Astrocyte of the cerebellum (primary cell): ENCODE measurements at regions not wholly inside any gene's neighbourhood (a gene's known extent, or its start where the extent isn't known, plus 50 kb on each side); places are given as distances from the start of the nearest gene placed in this dataset.

Experiments
- DNase-seq: peaks from one replicate; pipeline ENCODE4 v3.0.0-alpha.2; 2011; ENCODE audit warnings: low read depth
- H3K4me3 ChIP-seq: 2 replicates; pipeline ENCODE4 v1.5.1; 2011; ENCODE audit warnings: mild to moderate bottlenecking, low read depth, low read length, moderate library complexity
- CTCF ChIP-seq: IDR thresholded peaks from 2 replicates; pipeline ENCODE4 v1.5.1; 2012; ENCODE audit warnings: low read length, low read depth, moderate library complexity, mild to moderate bottlenecking; ENCODE audit errors: missing control alignments
- in situ Hi-C: cut with HindIII; loops from 2 replicates; pipeline ENCODE4 v1.10.0; 2017; ENCODE audit warnings: low sequenced_read_pairs

DNA sequence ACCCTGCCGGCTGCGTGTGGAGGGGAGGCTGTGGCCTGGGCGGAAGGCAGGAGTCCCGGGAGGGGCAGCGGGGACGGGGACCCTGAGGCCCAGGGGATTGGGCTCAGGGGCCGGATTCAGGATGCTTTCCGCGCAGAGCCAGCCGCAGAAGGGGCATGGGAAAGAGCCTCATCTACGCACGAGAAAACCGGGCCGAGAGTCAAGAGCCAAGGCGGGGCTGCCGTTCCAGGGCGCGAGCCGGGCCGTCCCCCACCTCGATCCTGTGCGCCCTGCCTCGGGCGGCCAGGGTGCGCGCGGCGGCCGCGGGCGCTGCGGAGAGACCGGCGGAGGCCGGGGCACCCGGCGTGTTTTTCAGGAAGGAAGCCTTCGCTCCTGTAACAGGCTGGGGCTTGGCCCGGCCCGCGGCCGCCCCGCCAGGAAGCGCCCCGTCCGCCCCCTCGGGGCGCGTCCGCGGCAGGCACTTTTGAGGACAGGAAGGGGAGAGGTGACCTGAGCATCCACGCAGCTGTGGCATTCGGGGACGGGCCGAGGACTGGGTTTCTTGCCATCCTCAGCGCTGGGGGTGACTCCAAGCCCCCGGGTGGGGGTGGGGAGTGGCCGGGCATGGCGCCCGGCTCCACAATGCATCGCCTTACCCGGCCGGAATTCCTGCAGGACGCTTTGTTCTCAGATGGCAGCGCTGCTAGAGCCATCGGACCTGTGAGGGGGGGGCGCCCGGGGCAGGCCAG, 62.3 kb upstream of the GATA2 start:
- no peak overlapping the region for H3K4me3 ChIP-seq
- in situ Hi-C loops, result no loop called here
- DNase-seq, result no peak
- no peak for TF ChIP-seq CTCF

DNA sequence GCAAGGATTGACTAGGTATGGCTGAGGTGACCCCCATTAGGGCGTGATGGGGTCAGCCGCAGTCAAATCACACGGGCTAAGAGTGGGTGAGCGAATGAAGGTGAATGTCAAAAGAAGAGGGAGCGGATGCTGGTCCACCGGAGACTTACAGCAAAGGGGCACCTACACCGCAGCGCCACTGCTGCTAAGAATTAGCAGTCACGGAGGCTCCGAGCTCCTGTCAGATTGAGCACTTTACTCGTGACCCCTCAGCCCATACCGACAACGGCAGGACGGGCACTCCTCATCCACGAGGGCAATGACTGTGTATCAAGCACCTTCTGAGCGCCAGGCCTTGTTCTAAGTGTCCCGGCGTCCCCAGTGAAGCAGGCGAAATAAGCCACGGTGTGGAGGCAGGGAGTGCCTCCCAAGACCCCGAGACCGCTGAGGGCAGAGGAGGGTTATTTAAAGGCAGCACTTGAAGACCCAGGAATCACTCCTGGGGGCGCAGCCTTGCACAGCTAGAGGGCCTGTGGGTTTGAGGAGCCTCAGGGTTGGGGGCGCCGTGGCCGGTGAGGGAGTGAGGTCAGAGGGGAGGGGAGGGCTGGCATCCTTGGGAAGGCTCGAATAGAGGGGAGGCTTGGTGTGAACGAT, 61.6 kb upstream of the GATA2 start:
- in situ Hi-C loops, result no loop called here
- TF ChIP-seq CTCF, result no peak
- no peak overlapping the region for H3K4me3 ChIP-seq
- no peak for DNase-seq

DNA sequence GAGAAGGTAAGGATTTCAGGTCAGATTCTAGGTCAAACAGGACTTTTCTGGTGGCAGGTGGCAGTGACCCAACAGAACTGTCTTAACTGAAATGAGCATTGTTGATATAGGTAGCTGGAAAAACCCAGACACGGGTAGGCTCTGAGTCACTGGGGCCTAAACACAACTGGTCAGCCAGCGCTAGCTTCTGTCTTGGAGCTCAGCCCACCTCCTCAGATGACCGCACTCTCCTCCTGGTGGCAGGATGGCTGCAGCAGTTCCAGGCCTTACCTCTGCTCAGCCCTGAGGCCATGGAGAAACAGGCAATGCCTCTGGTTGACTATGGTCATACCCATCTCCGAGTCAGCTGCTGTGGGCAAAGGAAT, 61.1 kb upstream of the GATA2 start:
- peak; percentile 37 for DNase-seq
- peak; percentile 35 for TF ChIP-seq CTCF
- in situ Hi-C loops, result no loop called here
- H3K4me3 ChIP-seq, result no peak overlapping the region

DNA sequence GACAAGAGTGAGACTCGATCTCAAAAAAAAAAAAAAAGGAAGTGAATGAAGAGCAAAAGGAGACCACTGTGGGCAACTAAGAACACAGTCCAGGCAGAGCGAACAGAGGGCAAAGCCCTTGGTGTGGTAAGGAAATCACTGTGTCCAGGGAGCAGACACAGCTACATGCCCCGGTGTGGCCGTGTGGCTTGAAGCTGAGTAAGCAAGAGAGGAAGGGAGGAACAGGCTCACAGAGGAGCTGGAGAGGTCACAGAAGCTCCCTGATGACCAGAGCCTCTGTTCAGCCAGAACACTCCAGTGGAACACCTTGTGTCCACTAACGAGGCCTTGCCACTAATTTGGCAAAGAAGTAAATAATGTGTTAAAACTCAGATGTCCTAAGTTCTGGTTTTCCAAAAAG, 60.6 kb upstream of the GATA2 start:
- no peak for TF ChIP-seq CTCF
- no peak for DNase-seq
- in situ Hi-C loops, result no loop called here
- H3K4me3 ChIP-seq, result no peak overlapping the region

DNA sequence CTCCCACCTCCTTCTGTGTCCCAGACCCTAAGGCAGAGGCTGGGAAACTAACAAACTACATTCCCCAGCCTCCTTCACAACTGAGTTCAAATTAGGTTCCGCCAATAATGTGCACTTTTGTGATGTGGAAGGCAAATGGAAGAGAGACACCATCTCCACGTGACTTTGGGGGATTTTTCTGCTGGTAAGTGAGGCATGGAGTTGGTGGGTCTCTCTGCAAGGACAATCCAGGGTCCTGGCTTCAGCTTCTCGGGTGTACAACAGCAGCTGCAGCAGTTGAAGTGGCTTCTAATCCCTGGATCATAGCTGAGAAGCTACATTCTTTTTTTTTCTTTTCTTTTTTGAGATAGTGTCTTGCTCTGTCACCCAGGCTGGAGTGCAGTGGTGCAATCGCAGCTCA, 58.9 kb upstream of the GATA2 start:
- DNase-seq, result no peak
- in situ Hi-C loops, result no loop called here
- no peak overlapping the region for H3K4me3 ChIP-seq
- no peak for TF ChIP-seq CTCF

DNA sequence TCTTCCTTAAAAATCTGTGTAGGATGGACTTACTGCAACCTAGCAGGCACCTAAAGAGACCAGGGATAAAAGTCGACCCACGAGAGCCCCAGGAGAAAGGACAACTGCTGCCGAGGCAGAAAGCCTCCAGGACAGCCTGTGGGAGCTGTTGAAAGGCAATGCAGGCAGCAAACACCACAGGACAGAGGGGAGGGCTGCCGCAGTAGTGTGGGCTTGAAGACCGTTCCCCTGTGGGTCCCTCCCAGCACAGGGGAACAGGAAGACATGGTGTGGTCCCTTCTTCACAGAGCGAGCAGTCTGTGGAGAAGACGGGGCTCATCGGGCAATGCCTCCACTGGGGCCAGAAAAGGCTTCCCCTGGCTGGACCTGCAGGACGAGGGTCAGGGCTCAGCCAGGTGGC, 58.5 kb upstream of the GATA2 start:
- in situ Hi-C loops, result no loop called here
- no peak for DNase-seq
- TF ChIP-seq CTCF, result no peak

More for the DNA sequence above, 58.5 kb upstream of the GATA2 start:
- no peak overlapping the region for H3K4me3 ChIP-seq
